Trophoblast cell (in vitro differentiated cells and primary cell): ENCODE measurements at regions not wholly inside any gene's neighbourhood (a gene's known extent, or its start where the extent isn't known, plus 50 kb on each side); places are given as distances from the start of the nearest gene placed in this dataset.
"Not testable (repeated sequence)": the region's sequence is repeated elsewhere in the genome, so short reads cannot be mapped to it uniquely, and the experiment has no call there.

Source experiments
- DNase-seq, 2 donors: peaks; one replicate each; pipeline ENCODE4 v3.0.0-alpha.2; 2016
- H2AFZ ChIP-seq: 2 replicates; pipeline ENCODE4 v1.6.1; 2013; ENCODE audit warnings: low read length, moderate library complexity, mild to moderate bottlenecking; ENCODE audit not compliant: insufficient read depth, poor library complexity
- H2AK5ac ChIP-seq: 2 replicates; pipeline ENCODE4 v1.6.1; 2013; ENCODE audit warnings: mild to moderate bottlenecking, low read length
- H2BK120ac ChIP-seq: 2 replicates; pipeline ENCODE4 v1.6.1; 2013; ENCODE audit warnings: low read length, mild to moderate bottlenecking, moderate library complexity; ENCODE audit not compliant: insufficient read depth, poor library complexity
- H2BK12ac ChIP-seq: 2 replicates; pipeline ENCODE4 v1.6.1; 2013; ENCODE audit warnings: mild to moderate bottlenecking, low read length, moderate library complexity
- H2BK5ac ChIP-seq: 2 replicates; pipeline ENCODE4 v1.6.1; 2013; ENCODE audit warnings: low read length, low read depth, moderate library complexity, mild to moderate bottlenecking; ENCODE audit not compliant: poor library complexity
- H3K14ac ChIP-seq: 2 replicates; pipeline ENCODE4 v1.6.1; 2013; ENCODE audit warnings: mild to moderate bottlenecking, low read length
- H3K18ac ChIP-seq: 2 replicates; pipeline ENCODE4 v1.6.1; 2013; ENCODE audit warnings: mild to moderate bottlenecking, low read length
- H3K23ac ChIP-seq: 2 replicates; pipeline ENCODE4 v1.6.1; 2013; ENCODE audit warnings: low read length
- H3K27ac ChIP-seq: 2 replicates; pipeline ENCODE4 v1.5.1; 2013; ENCODE audit warnings: low read depth, mild to moderate bottlenecking, inconsistent platforms, low read length, moderate library complexity
- H3K27me3 ChIP-seq: 2 replicates; pipeline ENCODE4 v1.6.1; 2013; ENCODE audit warnings: inconsistent platforms, mild to moderate bottlenecking, low read length, moderate library complexity; ENCODE audit not compliant: insufficient read depth
- H3K36me3 ChIP-seq, 2 experiments: 1 replicate in 1 of 2; 2 replicates in 1 of 2; pipeline ENCODE4 v1.6.1; 2013; ENCODE audit warnings: low read length in 2 of 2, mild to moderate bottlenecking in 2 of 2, moderate library complexity in 1 of 2; ENCODE audit not compliant: insufficient read depth in 2 of 2, control insufficient read depth in 1 of 2
- H3K4ac ChIP-seq: 2 replicates; pipeline ENCODE4 v1.6.1; 2013; ENCODE audit warnings: low read depth, mild to moderate bottlenecking, low read length, moderate library complexity
- H3K4me1 ChIP-seq, 2 experiments: 1 replicate in 1 of 2; 2 replicates in 1 of 2; pipeline ENCODE4 v1.6.1; 2013; ENCODE audit warnings: low read length in 2 of 2, mild to moderate bottlenecking in 2 of 2, moderate library complexity in 1 of 2; ENCODE audit not compliant: insufficient read depth in 2 of 2, control insufficient read depth in 1 of 2
- H3K4me2 ChIP-seq: 2 replicates; pipeline ENCODE4 v1.6.1; 2013; ENCODE audit warnings: inconsistent platforms, mild to moderate bottlenecking, low read length, moderate library complexity
- H3K4me3 ChIP-seq: 2 replicates; pipeline ENCODE4 v1.5.1; 2013; ENCODE audit warnings: mild to moderate bottlenecking, low read depth, low read length, inconsistent platforms
- H3K79me1 ChIP-seq: one replicate; pipeline ENCODE4 v1.6.1; 2013; ENCODE audit warnings: low read length
- H3K79me2 ChIP-seq: 2 replicates; pipeline ENCODE4 v1.6.1; 2013; ENCODE audit warnings: low read length, mild to moderate bottlenecking; ENCODE audit not compliant: control insufficient read depth, insufficient read depth, poor library complexity
- H3K9ac ChIP-seq: 2 replicates; pipeline ENCODE4 v1.6.1; 2013; ENCODE audit warnings: mild to moderate bottlenecking, low read length
- H3K9me3 ChIP-seq: 2 replicates; pipeline ENCODE4 v1.6.1; 2013; ENCODE audit warnings: low read depth, mild to moderate bottlenecking, control low read depth, inconsistent platforms, low read length; ENCODE audit not compliant: insufficient read depth
- H4K12ac ChIP-seq: 2 replicates; pipeline ENCODE4 v1.6.1; 2013; ENCODE audit warnings: low read depth, mild to moderate bottlenecking, low read length, moderate library complexity
- H4K8ac ChIP-seq: 2 replicates; pipeline ENCODE4 v1.6.1; 2013; ENCODE audit warnings: low read depth, mild to moderate bottlenecking, low read length, moderate library complexity
- H4K91ac ChIP-seq: one replicate; pipeline ENCODE4 v1.6.1; 2013; ENCODE audit warnings: low read depth, mild to moderate bottlenecking, low read length, moderate library complexity
- WGBS: extraction: QIAGEN DNeasy Blood & Tissue Kit; methylation state at CpG from one replicate; pipeline ENCODE4 v1.1.7; 2013; ENCODE audit warnings: missing lambda C conversion rate; ENCODE audit not compliant: insufficient read length, insufficient coverage; ENCODE audit errors: extremely low coverage; 5-methylcytosine and 5-hydroxymethylcytosine counted together

GRCh38 chr11:26936109-26936508 is 57.8 kb upstream of the FIBIN start:
- H3K4ac ChIP-seq: no peak overlapping the region
- no peak overlapping the region for H3K9ac ChIP-seq
- H3K79me1 ChIP-seq: no peaks in the 10 kb centered on the region
- no peak overlapping the region for H3K4me3 ChIP-seq
- H3K14ac ChIP-seq: no peak overlapping the region
- DNase-seq: no peak
- no peak overlapping the region for H2BK120ac ChIP-seq
- H3K36me3 ChIP-seq: no peaks in the 10 kb centered on the region
- H2BK12ac ChIP-seq: no peak overlapping the region
- no peak overlapping the region for H3K23ac ChIP-seq
- no peak overlapping the region for H2AFZ ChIP-seq
- H2AK5ac ChIP-seq: no peak overlapping the region
- no peak overlapping the region for H4K8ac ChIP-seq
- no peak overlapping the region for H3K27ac ChIP-seq
- no peak overlapping the region for H3K18ac ChIP-seq
- no CpG with 5 or more reads among the region's 3 CpGs for WGBS
- H2BK5ac ChIP-seq: no peak overlapping the region
- no peaks in the 10 kb centered on the region for H3K27me3 ChIP-seq
- H3K4me2 ChIP-seq: no peak overlapping the region
- no peaks in the 10 kb centered on the region for H3K79me2 ChIP-seq
- H4K91ac ChIP-seq: no peak overlapping the region
- H4K12ac ChIP-seq: no peak overlapping the region
- H3K9me3 ChIP-seq: peaks cover 2% of the 10 kb centered on the region
- no peaks in the 10 kb centered on the region for H3K4me1 ChIP-seq

- Histone ChIP-seq H2AK5ac (no peak overlapping the region), H2BK120ac (no peak overlapping the region), H4K12ac (no peak overlapping the region), H4K8ac (no peak overlapping the region), H3K9ac (no peak overlapping the region), H3K4me2 (no peak overlapping the region), H3K36me3 (no peaks in the 10 kb centered on the region), H3K18ac (no peak overlapping the region), H3K14ac (no peak overlapping the region), H3K23ac (no peak overlapping the region), H2AFZ (no peak overlapping the region), H3K27ac (no peak overlapping the region), H3K79me1 (no peaks in the 10 kb centered on the region), H2BK12ac (no peak overlapping the region), H3K4me3 (no peak overlapping the region), H2BK5ac (no peak overlapping the region), H3K27me3 (no peaks in the 10 kb centered on the region), H3K79me2 (no peaks in the 10 kb centered on the region), H4K91ac (no peak overlapping the region), H3K4me1 (no peaks in the 10 kb centered on the region), H3K4ac (no peak overlapping the region), H3K9me3 (peaks cover 2% of the 10 kb centered on the region)
- DNase-seq: no peak
These were observed 56.5 kb upstream of the FIBIN start for GRCh38 chr11:26937386-26937785.

- H3K4me3 ChIP-seq: not testable (repeated sequence)
These were observed 53.4 kb upstream of the FIBIN start for GRCh38 chr11:26940501-26940900.

GRCh38 chr11:26942356-26942755 is 51.6 kb upstream of the FIBIN start:
- Histone ChIP-seq H3K14ac (no peak overlapping the region), H3K18ac (no peak overlapping the region), H2AFZ (no peak overlapping the region), H3K36me3 (no peaks in the 10 kb centered on the region), H4K12ac (no peak overlapping the region), H3K79me1 (no peaks in the 10 kb centered on the region), H3K4me3 (no peak overlapping the region), H2AK5ac (no peak overlapping the region), H2BK120ac (no peak overlapping the region), H4K91ac (no peak overlapping the region), H3K27ac (no peak overlapping the region), H4K8ac (no peak overlapping the region), H3K23ac (no peak overlapping the region), H3K4ac (no peak overlapping the region), H3K4me1 (no peaks in the 10 kb centered on the region), H3K9ac (no peak overlapping the region), H2BK12ac (no peak overlapping the region), H3K27me3 (no peaks in the 10 kb centered on the region), H3K79me2 (no peaks in the 10 kb centered on the region), H3K9me3 (peaks cover 2% of the 10 kb centered on the region), H2BK5ac (no peak overlapping the region), H3K4me2 (no peak overlapping the region)
- no CpG with 5 or more reads among the region's 3 CpGs for WGBS
- no peak for DNase-seq

More at GRCh38 chr11:26940501-26940900, 53.4 kb upstream of the FIBIN start:
- H3K4me2 ChIP-seq, H3K4me1 ChIP-seq, H3K4ac ChIP-seq, H2AK5ac ChIP-seq, H3K14ac ChIP-seq, H3K9me3 ChIP-seq, H3K9ac ChIP-seq, H2BK12ac ChIP-seq, H3K36me3 ChIP-seq, H3K27ac ChIP-seq, H3K79me2 ChIP-seq, DNase-seq, H4K12ac ChIP-seq, H3K79me1 ChIP-seq, H3K27me3 ChIP-seq, H3K18ac ChIP-seq, H3K23ac ChIP-seq, H2BK120ac ChIP-seq, H2BK5ac ChIP-seq, H4K8ac ChIP-seq, H2AFZ ChIP-seq, H4K91ac ChIP-seq: not testable (repeated sequence)
- no CpG with 5 or more reads among the region's 2 CpGs for WGBS
